ENCODE measurements at regions not wholly inside any gene's neighbourhood (a gene's known extent, or its start where the extent isn't known, plus 50 kb on each side); places are given as distances from the start of the nearest gene placed in this dataset.
A peak's percentile ranks its signal among the peaks of the same experiment; 100 is the strongest.

DNA sequence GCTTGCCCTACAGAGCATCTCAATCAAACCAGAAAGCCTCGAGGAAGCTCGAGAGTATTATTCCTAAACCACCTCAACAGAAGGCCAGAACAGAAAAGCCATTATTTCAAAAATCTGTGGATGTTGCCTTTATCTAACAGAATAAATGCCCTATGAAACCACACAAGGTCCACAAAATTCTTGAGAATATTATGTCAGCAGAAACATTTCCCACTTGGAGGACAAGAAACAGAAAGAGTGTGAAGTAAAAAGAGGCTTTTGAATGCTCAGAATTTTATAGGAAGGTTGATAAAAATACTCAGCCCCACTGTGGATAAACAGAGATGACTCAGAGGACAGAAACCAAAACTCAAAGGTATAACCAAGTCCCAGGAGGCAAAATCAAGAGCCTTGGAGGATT is 146.4 kb upstream of the LRRC7 start:
- TF ChIP-seq, protein P1, sequence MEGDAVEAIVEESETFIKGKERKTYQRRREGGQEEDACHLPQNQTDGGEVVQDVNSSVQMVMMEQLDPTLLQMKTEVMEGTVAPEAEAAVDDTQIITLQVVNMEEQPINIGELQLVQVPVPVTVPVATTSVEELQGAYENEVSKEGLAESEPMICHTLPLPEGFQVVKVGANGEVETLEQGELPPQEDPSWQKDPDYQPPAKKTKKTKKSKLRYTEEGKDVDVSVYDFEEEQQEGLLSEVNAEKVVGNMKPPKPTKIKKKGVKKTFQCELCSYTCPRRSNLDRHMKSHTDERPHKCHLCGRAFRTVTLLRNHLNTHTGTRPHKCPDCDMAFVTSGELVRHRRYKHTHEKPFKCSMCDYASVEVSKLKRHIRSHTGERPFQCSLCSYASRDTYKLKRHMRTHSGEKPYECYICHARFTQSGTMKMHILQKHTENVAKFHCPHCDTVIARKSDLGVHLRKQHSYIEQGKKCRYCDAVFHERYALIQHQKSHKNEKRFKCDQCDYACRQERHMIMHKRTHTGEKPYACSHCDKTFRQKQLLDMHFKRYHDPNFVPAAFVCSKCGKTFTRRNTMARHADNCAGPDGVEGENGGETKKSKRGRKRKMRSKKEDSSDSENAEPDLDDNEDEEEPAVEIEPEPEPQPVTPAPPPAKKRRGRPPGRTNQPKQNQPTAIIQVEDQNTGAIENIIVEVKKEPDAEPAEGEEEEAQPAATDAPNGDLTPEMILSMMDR (IDR thresholded peaks at IDR 0.05; ENCODE audit: insufficient read depth, low read depth, low read length), result no peak
- H3K4me3 ChIP-seq (ENCODE audit: low read depth, low read length), result no peak overlapping the region
- DNase-seq (ENCODE audit: low read depth), result no peak

DNA sequence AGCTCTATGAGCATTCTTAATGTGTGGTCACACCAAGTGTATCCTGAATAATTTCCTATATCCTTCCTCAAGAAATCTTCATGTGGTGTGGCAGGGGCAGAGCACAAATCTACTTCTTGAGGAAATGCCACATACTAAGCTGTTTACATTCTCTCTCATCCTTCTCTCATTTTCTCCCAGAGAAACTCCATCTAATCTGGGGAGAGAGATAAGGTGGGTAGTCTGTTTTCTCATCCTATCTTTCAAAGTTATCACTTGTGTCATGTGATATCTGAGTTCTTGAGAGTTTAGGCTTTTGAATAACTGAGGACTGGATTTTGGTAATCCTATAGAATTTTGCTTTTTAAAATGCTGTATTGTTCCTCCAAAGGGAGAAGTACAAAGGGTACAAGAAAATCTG is 141.9 kb upstream of the LRRC7 start:
- TF ChIP-seq, protein P1 (IDR thresholded peaks at IDR 0.05; ENCODE audit: insufficient read depth, low read depth, low read length), result no peak
- no peak overlapping the region for H3K4me3 ChIP-seq (ENCODE audit: low read depth, low read length)
- no peak for DNase-seq (ENCODE audit: low read depth)

DNA sequence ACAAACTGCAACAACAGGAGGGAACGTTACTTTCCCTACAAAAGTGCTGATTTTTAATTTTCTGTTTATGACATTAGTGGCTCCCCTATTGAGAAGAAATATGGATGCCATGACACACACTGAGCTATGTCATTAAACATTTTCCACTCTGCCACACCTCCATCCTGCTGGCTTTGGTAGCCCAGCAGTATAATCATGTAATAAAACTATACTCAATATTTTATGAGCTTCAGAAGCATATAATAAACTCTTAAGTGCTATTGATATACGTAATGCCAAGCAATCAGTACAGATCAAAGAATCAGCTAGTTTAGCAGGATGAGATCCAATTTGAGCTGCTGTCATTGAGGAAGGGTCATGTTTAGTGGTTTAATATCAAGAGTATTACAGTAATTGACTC is 141.3 kb upstream of the LRRC7 start:
- TF ChIP-seq, protein P1 (IDR thresholded peaks at IDR 0.05; ENCODE audit: insufficient read depth, low read depth, low read length), result no peak
- H3K4me3 ChIP-seq (ENCODE audit: low read depth, low read length), result no peak overlapping the region
- DNase-seq (ENCODE audit: low read depth), result no peak

DNA sequence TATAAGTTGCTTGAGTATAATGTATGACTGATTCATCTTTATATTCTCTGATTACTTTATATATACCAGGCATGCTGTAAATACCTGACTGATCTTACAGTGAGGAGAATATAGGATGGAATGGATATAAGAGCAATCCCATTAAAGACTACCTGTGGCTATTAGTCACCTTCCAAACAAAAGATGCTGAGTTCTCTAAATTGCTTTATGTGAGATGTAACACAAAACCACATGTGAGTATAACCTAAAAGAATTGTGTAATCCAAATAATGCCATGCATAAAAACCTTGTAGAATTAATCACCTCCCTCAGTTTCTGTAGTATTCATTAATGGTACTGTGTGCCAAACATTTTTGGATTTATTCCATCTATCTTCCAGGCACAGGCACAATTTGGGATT is 134.6 kb upstream of the LRRC7 start:
- no peak overlapping the region for H3K4me3 ChIP-seq (ENCODE audit: low read depth, low read length)
- no peak for DNase-seq (ENCODE audit: low read depth)
- TF ChIP-seq, protein P1 (IDR thresholded peaks at IDR 0.05; ENCODE audit: insufficient read depth, low read depth, low read length), result no peak

DNA sequence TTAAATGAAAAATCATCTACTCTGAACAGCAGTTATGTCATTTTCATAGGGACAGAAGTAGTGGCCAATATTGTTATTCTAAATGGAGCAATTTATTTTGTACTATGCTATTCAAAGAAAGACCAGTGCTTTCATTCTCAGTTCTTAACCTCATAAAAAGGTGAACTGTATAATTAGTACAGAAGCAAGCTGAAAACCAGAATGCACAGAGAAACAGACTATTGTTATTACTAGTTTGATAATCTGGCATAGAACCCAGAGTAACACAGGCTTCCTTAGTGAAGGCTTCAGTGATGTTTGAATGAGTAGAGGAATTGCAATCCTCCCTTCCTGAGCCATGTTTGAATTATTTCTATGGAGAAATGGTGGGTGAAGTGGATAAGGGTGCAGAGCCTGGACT is 131.6 kb upstream of the LRRC7 start:
- H3K4me3 ChIP-seq (ENCODE audit: low read depth, low read length), result no peak overlapping the region
- TF ChIP-seq, protein P1 (IDR thresholded peaks at IDR 0.05; ENCODE audit: insufficient read depth, low read depth, low read length), result no peak
- no peak for DNase-seq (ENCODE audit: low read depth)

DNA sequence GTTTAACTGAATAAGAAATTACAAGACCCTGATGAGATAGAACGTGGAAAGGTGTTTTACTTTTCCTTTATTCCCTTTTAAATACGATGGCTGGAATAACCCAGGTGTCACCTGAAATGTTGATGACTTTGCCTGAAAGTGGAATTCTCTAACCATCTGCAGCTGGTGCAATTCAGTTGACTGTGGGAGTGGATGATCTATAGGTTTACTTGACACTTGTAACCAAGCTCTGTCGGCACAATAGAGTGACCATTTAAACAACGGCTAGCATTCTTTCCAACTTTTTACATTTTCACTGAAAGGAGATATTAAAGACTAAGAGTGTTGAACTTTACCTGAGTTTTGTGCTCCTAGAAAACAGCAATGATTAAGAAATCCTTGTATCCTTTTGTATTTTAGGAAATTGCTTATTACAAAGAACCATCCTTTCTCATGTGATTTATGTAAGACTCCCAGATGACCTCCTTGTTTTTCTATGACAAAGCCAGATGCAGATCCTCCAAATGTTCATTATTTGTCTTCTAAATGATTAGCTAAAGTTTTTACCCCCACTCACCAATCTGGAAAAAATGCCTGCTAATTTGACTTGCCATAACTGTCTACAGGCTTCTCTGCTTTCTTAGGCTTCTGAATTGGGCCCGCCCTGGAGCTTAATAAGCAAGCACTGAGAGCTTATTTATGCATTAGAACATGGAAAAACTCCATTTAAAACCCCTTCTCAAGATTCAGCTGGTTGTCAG is 129.5 kb upstream of the LRRC7 start:
- TF ChIP-seq, protein P1 (IDR thresholded peaks at IDR 0.05; ENCODE audit: insufficient read depth, low read depth, low read length), result no peak
- no peak for DNase-seq (ENCODE audit: low read depth)
- no peak overlapping the region for H3K4me3 ChIP-seq (ENCODE audit: low read depth, low read length)

DNA sequence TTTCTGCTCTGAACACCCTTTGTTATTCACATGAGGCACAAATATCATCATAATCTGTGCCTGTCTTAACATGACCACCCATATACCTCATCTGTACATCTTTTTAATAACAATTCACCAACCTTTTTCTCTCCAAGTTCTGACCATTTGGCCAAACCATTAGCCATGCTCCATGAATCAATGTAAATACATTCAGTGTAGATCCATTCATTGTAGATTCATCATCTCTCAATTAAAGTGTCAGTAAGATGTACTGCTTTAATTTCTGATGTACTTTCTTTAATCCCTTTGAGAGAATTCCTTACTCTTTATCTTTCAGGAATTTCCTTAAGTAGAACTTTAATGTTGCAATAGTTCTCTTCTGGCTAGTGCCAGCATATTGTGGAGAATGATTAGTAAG is 126.2 kb upstream of the LRRC7 start:
- TF ChIP-seq, protein P1 (IDR thresholded peaks at IDR 0.05; ENCODE audit: insufficient read depth, low read depth, low read length), result no peak
- peak; percentile 16 for DNase-seq (ENCODE audit: low read depth)
- H3K4me3 ChIP-seq (ENCODE audit: low read depth, low read length), result no peak overlapping the region
